Neural cell (in vitro differentiated cells): ENCODE measurements at regions not wholly inside any gene's neighbourhood (a gene's known extent, or its start where the extent isn't known, plus 50 kb on each side); places are given as distances from the start of the nearest gene placed in this dataset.

Experiments used
- H2AFZ ChIP-seq: fragments of 200-600, 300-800 bp; sonication (generic), shearing (Covaris generic); 2 replicates; pipeline ENCODE4 v1.6.0; 2014; ENCODE audit warnings: low read depth, mild to moderate bottlenecking, antibody characterized with exemption, low read length, moderate library complexity
- H3F3A ChIP-seq: fragments of 200-600 bp; shearing (Covaris generic); 2 replicates; pipeline ENCODE4 v1.6.1; 2016; ENCODE audit warnings: mild to moderate bottlenecking, moderate library complexity, mixed read lengths, antibody characterized with exemption, low read length; ENCODE audit not compliant: insufficient read depth, poor library complexity, severe bottlenecking
- H3K27ac ChIP-seq: fragments of 200-600, 300-800 bp; sonication (generic), shearing (Covaris generic); 2 replicates; pipeline ENCODE4 v1.5.1; 2014; ENCODE audit warnings: mild to moderate bottlenecking, low read length, moderate library complexity
- H3K27me3 ChIP-seq: fragments of 300-800, 200-600 bp; sonication (generic), shearing (Covaris generic); 2 replicates; pipeline ENCODE4 v1.6.0; 2014; ENCODE audit warnings: mild to moderate bottlenecking, low read depth, low read length, moderate library complexity; ENCODE audit not compliant: insufficient read depth
- H3K36me3 ChIP-seq: fragments of 300-800, 200-600 bp; sonication (generic), shearing (Covaris generic); 2 replicates; pipeline ENCODE4 v1.5.1; 2014; ENCODE audit warnings: mild to moderate bottlenecking, antibody characterized with exemption, low read length, moderate library complexity; ENCODE audit not compliant: insufficient read depth
- H3K4me2 ChIP-seq: fragments of 300-800, 200-600 bp; sonication (generic), shearing (Covaris generic); 2 replicates; pipeline ENCODE4 v1.6.0; 2014; ENCODE audit warnings: mild to moderate bottlenecking, low read length
- H3K4me3 ChIP-seq: fragments of 300-800, 200-600 bp; sonication (generic), shearing (Covaris generic); 2 replicates; pipeline ENCODE4 v1.5.1; 2014; ENCODE audit warnings: mild to moderate bottlenecking, low read length, moderate library complexity
- H3K79me2 ChIP-seq: fragments of 200-600 bp; shearing (Covaris generic); replicated peaks from 2 replicates; pipeline ENCODE4 v1.6.0; 2014; ENCODE audit warnings: mild to moderate bottlenecking, low read length, moderate library complexity; ENCODE audit not compliant: insufficient read depth
- H3K9ac ChIP-seq: fragments of 300-800, 200-600 bp; sonication (generic), shearing (Covaris generic); 2 replicates; pipeline ENCODE4 v1.6.1; 2016; ENCODE audit warnings: mild to moderate bottlenecking, low read length, mixed read lengths
- H3K9me2 ChIP-seq: fragments of 200-600 bp; shearing (Covaris generic); 2 replicates; pipeline ENCODE4 v1.6.1; 2016; ENCODE audit warnings: mild to moderate bottlenecking, low read length, mixed read lengths; ENCODE audit not compliant: insufficient read depth
- H3K9me3 ChIP-seq: fragments of 200-600, 300-800 bp; sonication (generic), shearing (Covaris generic); 2 replicates; pipeline ENCODE4 v1.6.1; 2016; ENCODE audit warnings: mild to moderate bottlenecking, mixed run types, low read length, moderate library complexity, mixed read lengths
- H4K20me1 ChIP-seq: fragments of 200-600 bp; shearing (Covaris generic); 2 replicates; pipeline ENCODE4 v1.6.1; 2016; ENCODE audit warnings: mild to moderate bottlenecking, mixed run types; ENCODE audit not compliant: insufficient read depth
- EP300 ChIP-seq: fragments of 450-650 bp; conservative IDR thresholded peaks from 2 replicates; pipeline ENCODE4 v1.6.1; 2014; ENCODE audit warnings: antibody characterized with exemption, mild to moderate bottlenecking, moderate library complexity; ENCODE audit not compliant: poor library complexity, severe bottlenecking
- EZH2 ChIP-seq: fragments of 200-600, 300-800 bp; shearing (Covaris generic), sonication (generic); IDR thresholded peaks from 2 replicates; pipeline ENCODE4 v1.6.1; 2014; ENCODE audit warnings: antibody characterized with exemption, low read length, borderline replicate concordance, mild to moderate bottlenecking; ENCODE audit not compliant: insufficient read depth, poor library complexity, severe bottlenecking
- MXI1 ChIP-seq: fragments of 450-650 bp; conservative IDR thresholded peaks from 2 replicates; pipeline ENCODE4 v1.6.1; 2014; ENCODE audit warnings: antibody characterized with exemption, mild to moderate bottlenecking; ENCODE audit not compliant: poor library complexity, severe bottlenecking
- POLR2AphosphoS5 ChIP-seq: IDR thresholded peaks from 2 replicates; pipeline ENCODE4 v1.6.1; 2012
- RAD21 ChIP-seq: fragments of 450-650 bp; conservative IDR thresholded peaks from 2 replicates; pipeline ENCODE4 v1.6.1; 2014; ENCODE audit warnings: antibody characterized with exemption, mild to moderate bottlenecking, moderate library complexity
- SMC3 ChIP-seq: fragments of 450-650 bp; conservative IDR thresholded peaks from 2 replicates; pipeline ENCODE4 v1.6.1; 2014; ENCODE audit warnings: antibody characterized with exemption, mild to moderate bottlenecking, moderate library complexity; ENCODE audit not compliant: poor library complexity
- TAF1 ChIP-seq: IDR thresholded peaks from 2 replicates; pipeline ENCODE4 v1.6.1; 2012; ENCODE audit warnings: low read depth
- TF ChIP-seq, protein P1 (sequence below): fragments of 450-650 bp; IDR thresholded peaks from 2 replicates; pipeline ENCODE4 v1.5.1; 2014; ENCODE audit warnings: antibody characterized with exemption, mild to moderate bottlenecking, moderate library complexity; ENCODE audit not compliant: poor library complexity, severe bottlenecking
- TF ChIP-seq, protein P2 (sequence below): IDR thresholded peaks from 2 replicates; pipeline ENCODE4 v1.6.1; 2012; ENCODE audit warnings: borderline replicate concordance

DNA sequence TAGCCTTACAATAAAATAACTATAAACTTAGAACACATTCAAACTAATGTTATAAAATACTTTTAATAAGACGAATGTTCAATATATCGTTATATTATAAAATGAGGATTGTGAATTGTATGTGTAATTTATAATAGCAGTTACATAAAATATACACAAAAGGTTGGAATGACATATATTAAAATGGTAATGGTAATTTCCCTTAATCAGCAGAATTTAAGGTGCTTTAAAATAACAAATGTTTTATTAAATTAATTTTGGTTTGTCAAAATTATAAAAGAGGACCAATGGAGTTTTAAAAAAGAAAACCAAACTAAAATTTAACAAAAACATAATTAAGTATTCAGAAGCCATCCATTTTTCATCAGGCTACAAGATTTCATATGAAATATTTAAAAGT lies 164.3 kb upstream of the PRDM9 start:
- H3K4me3 ChIP-seq: no peak overlapping the region
- no peak overlapping the region for H2AFZ ChIP-seq

DNA sequence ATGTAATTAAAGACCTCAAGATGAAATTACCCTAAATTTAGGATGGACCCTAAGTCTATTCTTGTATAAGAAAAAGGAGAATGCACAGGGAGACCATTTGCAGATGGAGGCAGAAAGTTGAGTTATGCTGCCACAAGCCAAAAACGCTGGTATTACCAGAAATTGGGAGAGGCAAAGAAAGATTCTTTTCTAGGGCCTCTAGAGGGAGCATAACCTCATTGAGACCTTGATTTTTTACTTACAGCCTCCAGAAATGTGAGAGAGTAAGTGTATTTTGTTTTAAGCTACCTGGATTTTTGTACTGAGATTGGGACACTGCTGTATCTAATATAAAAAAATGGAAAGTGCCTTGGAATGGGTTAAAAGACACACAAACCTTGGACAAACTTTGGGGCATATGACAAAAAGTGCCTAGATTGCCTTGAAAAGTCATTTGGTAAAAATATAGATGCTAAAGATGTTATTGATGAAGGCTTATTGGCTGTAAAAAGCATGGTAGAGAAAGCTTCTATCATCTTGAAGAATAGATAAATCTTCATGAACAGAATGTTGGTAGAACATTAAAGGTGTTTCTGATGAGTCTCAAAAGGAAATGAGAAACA lies 174.7 kb upstream of the PRDM9 start:
- H3K4me2 ChIP-seq: no peak overlapping the region
- H3K27me3 ChIP-seq: no peaks in the 10 kb centered on the region
- H4K20me1 ChIP-seq: no peaks in the 10 kb centered on the region
- no peaks in the 10 kb centered on the region for H3F3A ChIP-seq
- no peak overlapping the region for H3K4me3 ChIP-seq
- H3K9me2 ChIP-seq: no peaks in the 10 kb centered on the region
- no peaks in the 10 kb centered on the region for H3K9me3 ChIP-seq
- no peaks in the 10 kb centered on the region for H3K79me2 ChIP-seq
- H3K9ac ChIP-seq: no peak overlapping the region
- H3K36me3 ChIP-seq: no peaks in the 10 kb centered on the region
- TF ChIP-seq TAF1: no peak
- no peak for TF ChIP-seq RAD21
- TF ChIP-seq EP300: no peak
- no peak for TF ChIP-seq SMC3
- TF ChIP-seq, protein P1, sequence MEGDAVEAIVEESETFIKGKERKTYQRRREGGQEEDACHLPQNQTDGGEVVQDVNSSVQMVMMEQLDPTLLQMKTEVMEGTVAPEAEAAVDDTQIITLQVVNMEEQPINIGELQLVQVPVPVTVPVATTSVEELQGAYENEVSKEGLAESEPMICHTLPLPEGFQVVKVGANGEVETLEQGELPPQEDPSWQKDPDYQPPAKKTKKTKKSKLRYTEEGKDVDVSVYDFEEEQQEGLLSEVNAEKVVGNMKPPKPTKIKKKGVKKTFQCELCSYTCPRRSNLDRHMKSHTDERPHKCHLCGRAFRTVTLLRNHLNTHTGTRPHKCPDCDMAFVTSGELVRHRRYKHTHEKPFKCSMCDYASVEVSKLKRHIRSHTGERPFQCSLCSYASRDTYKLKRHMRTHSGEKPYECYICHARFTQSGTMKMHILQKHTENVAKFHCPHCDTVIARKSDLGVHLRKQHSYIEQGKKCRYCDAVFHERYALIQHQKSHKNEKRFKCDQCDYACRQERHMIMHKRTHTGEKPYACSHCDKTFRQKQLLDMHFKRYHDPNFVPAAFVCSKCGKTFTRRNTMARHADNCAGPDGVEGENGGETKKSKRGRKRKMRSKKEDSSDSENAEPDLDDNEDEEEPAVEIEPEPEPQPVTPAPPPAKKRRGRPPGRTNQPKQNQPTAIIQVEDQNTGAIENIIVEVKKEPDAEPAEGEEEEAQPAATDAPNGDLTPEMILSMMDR: no peak
- TF ChIP-seq, protein P2, sequence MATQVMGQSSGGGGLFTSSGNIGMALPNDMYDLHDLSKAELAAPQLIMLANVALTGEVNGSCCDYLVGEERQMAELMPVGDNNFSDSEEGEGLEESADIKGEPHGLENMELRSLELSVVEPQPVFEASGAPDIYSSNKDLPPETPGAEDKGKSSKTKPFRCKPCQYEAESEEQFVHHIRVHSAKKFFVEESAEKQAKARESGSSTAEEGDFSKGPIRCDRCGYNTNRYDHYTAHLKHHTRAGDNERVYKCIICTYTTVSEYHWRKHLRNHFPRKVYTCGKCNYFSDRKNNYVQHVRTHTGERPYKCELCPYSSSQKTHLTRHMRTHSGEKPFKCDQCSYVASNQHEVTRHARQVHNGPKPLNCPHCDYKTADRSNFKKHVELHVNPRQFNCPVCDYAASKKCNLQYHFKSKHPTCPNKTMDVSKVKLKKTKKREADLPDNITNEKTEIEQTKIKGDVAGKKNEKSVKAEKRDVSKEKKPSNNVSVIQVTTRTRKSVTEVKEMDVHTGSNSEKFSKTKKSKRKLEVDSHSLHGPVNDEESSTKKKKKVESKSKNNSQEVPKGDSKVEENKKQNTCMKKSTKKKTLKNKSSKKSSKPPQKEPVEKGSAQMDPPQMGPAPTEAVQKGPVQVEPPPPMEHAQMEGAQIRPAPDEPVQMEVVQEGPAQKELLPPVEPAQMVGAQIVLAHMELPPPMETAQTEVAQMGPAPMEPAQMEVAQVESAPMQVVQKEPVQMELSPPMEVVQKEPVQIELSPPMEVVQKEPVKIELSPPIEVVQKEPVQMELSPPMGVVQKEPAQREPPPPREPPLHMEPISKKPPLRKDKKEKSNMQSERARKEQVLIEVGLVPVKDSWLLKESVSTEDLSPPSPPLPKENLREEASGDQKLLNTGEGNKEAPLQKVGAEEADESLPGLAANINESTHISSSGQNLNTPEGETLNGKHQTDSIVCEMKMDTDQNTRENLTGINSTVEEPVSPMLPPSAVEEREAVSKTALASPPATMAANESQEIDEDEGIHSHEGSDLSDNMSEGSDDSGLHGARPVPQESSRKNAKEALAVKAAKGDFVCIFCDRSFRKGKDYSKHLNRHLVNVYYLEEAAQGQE: no peak
- no peak for TF ChIP-seq MXI1
- no peak for TF ChIP-seq POLR2AphosphoS5
- no peak for TF ChIP-seq EZH2
- no peak overlapping the region for H3K27ac ChIP-seq
- H2AFZ ChIP-seq: no peak overlapping the region

More for the DNA sequence above, 164.3 kb upstream of the PRDM9 start:
- Histone ChIP-seq H3K9me2 (no peaks in the 10 kb centered on the region), H3K79me2 (no peaks in the 10 kb centered on the region), H3K27me3 (no peaks in the 10 kb centered on the region), H3K9me3 (no peaks in the 10 kb centered on the region), H3K9ac (no peak overlapping the region), H3K36me3 (no peaks in the 10 kb centered on the region), H3K4me2 (no peak overlapping the region), H3F3A (no peaks in the 10 kb centered on the region), H3K27ac (no peak overlapping the region), H4K20me1 (no peaks in the 10 kb centered on the region)
- TF ChIP-seq, protein P2: no peak
- TF ChIP-seq TAF1 (no peak), RAD21 (no peak), POLR2AphosphoS5 (no peak), EP300 (no peak), MXI1 (no peak)
